BJ (cell line): ENCODE measurements at regions not wholly inside any gene's neighbourhood (a gene's known extent, or its start where the extent isn't known, plus 50 kb on each side); places are given as distances from the start of the nearest gene placed in this dataset.

Experiments
- CTCF ChIA-PET: fragments of 350-600 bp; formaldehyde crosslinking; extraction: SDS; loops from one replicate; lab custom pipeline; 2021; ENCODE audit warnings: antibody characterized with exemption, inconsistent platforms; lab: Yijun Ruan, JAX
- POLR2A ChIA-PET: fragments of 300-600 bp; sonication (Branson Sonifier 250); formaldehyde crosslinking; extraction: SDS; loops from one replicate; lab custom pipeline; 2021; ENCODE audit warnings: antibody characterized with exemption; lab: Charles Lee
- DNase-seq: peaks from one replicate; pipeline ENCODE4 v3.0.0-alpha.2; 2011; ENCODE audit warnings: low read depth
- H3K27me3 ChIP-seq: 2 replicates; pipeline ENCODE4 v1.6.0; 2011; ENCODE audit warnings: low read length; ENCODE audit not compliant: control insufficient read depth, insufficient read depth
- H3K36me3 ChIP-seq: 2 replicates; pipeline ENCODE4 v1.5.1; 2011; ENCODE audit warnings: low read length; ENCODE audit not compliant: control insufficient read depth, insufficient read depth
- H3K4me3 ChIP-seq: 2 replicates; pipeline ENCODE4 v1.5.1; 2011; ENCODE audit warnings: low read depth, mild to moderate bottlenecking, control low read depth, low read length
- TF ChIP-seq, protein P1 (sequence below): IDR thresholded peaks from 2 replicates; pipeline ENCODE4 v1.5.1; 2011; ENCODE audit warnings: low read depth, mild to moderate bottlenecking, control low read depth, inconsistent platforms, low read length, moderate library complexity; ENCODE audit not compliant: insufficient read depth

DNA sequence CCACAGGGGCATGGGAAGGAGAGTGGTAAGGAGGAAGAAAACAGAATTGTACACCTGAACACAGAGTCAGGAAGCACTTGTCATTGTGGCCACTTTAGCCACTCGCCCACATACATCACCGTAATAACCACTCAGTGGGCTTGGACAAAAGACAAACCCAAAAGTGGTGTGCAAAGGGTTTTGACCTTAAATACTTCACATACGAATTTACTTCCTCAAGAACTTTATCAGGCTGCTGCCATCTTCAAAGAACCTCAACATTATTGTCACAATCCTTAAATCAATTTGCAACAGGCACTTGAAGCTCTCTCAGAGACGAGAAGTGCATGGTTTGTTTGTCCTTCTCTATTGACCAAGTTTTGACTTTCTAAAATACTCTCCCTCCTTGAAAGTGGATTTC is 187.3 kb upstream of the EGLN3 start:
- TF ChIP-seq, protein P1, sequence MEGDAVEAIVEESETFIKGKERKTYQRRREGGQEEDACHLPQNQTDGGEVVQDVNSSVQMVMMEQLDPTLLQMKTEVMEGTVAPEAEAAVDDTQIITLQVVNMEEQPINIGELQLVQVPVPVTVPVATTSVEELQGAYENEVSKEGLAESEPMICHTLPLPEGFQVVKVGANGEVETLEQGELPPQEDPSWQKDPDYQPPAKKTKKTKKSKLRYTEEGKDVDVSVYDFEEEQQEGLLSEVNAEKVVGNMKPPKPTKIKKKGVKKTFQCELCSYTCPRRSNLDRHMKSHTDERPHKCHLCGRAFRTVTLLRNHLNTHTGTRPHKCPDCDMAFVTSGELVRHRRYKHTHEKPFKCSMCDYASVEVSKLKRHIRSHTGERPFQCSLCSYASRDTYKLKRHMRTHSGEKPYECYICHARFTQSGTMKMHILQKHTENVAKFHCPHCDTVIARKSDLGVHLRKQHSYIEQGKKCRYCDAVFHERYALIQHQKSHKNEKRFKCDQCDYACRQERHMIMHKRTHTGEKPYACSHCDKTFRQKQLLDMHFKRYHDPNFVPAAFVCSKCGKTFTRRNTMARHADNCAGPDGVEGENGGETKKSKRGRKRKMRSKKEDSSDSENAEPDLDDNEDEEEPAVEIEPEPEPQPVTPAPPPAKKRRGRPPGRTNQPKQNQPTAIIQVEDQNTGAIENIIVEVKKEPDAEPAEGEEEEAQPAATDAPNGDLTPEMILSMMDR, result no peak
- POLR2A ChIA-PET, result no interaction called here

DNA sequence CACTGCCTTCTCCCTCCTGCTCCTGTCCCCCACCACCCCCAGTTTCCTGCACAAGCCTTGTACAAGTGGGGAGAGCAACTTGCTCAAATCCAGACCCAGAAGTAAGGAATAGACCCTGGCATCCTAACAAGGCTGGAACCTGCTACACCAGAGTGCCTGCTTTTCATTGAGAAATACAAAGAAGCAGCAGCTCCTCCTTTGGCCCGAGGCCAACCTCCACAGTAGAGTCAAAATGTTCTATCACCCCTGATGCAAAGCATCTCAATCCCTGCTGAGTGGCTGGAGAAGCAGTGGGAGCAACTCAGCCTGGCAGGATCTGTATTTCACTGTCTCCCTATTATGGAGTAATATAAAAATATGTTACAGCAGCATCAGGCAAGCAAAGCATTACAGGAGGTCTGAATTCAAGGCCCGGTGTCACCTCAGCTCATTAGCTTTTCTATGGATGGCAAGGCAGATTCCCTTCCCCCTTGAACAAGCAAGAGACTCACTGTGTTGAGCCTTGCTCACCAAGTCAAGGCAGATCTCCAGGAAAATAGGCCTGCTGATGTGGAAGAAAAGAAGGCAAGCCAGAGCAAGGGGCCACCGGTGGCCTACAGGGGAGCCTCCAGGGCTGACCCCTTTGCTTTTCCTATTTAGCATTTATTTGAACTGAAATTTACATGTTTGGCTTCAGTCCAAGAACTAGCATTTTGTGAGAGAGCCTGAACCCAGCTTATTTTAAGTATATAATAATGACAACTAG is 186.3 kb upstream of the EGLN3 start:
- no peak overlapping the region for H3K4me3 ChIP-seq
- POLR2A ChIA-PET, result no interaction called here
- CTCF ChIA-PET, result interaction anchor here (1.5 to 1.9 kb wide), 2 partner anchors 24 to 27 kb away, joined by 3 read pairs; no protein-coding TSS in a partner anchor
- no peak for DNase-seq
- H3K36me3 ChIP-seq, result no peaks in the 10 kb centered on the region
- no peaks in the 10 kb centered on the region; the same call in 1 of the 2 replicates for H3K27me3 ChIP-seq
- TF ChIP-seq, protein P1, result no peak

More for the DNA sequence above, 187.3 kb upstream of the EGLN3 start:
- H3K36me3 ChIP-seq, result no peaks in the 10 kb centered on the region
- H3K4me3 ChIP-seq, result no peak overlapping the region
- no peak for DNase-seq
- H3K27me3 ChIP-seq, result no peaks in the 10 kb centered on the region; the same call in 1 of the 2 replicates
- CTCF ChIA-PET, result interaction anchor here (1.0 to 2.2 kb wide), 3 partner anchors 11 to 33 kb away, joined by 3 to 7 read pairs (median 5); no protein-coding TSS in a partner anchor

DNA sequence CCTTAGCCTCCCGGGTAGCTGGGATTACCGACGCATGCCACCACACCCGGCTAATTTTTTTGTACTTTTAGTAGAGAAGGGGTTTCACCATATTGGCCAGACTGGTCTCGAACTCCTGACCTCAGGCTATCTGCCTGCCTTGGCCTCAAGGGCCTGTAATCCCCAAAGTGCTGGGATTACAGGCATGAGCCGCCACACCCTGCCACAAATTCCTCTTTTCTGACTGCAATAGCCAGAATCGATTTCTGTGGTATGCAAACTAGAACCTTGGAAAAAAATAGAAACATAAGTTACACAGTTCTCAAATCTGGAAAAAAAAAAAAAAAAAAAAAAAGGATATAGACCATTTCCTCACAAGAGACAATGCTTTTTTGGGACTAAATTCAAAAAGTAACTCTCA is 184.6 kb upstream of the EGLN3 start:
- no peak for DNase-seq

DNA sequence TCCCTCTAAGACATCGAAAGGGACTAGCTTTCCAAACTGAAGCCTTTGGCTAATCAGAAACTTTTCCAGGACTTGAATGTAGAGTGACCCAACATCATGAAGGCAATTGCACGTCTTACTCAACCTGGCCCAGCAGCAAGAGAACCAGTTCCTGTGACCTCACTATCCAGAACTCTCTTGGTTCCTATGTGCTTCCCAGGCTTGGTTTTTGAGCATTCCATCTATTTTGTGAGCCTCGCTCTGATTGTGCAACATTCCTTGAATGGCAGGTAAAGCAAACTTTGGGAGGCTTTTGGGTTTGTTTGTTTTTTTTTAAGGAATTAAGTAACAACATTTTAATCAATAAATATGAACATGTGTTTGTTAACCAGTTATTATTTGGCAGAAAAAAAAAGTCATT is 183.6 kb upstream of the EGLN3 start:
- Histone ChIP-seq H3K27me3 (peaks cover 2% of the 10 kb centered on the region; the same call in 1 of the 2 replicates), H3K36me3 (no peaks in the 10 kb centered on the region), H3K4me3 (no peak overlapping the region)
- TF ChIP-seq, protein P1, result no peak
- ChIA-PET POLR2A (no interaction called here), CTCF (interaction anchor here (0.9 to 1.0 kb wide), 2 partner anchors 15 to 36 kb away, joined by 3 read pairs; no protein-coding TSS in a partner anchor)
- DNase-seq, result no peak

More for the DNA sequence above, 184.6 kb upstream of the EGLN3 start:
- H3K27me3 ChIP-seq, result peaks cover 2% of the 10 kb centered on the region; the same call in 1 of the 2 replicates
- CTCF ChIA-PET, result no interaction called here
- no peaks in the 10 kb centered on the region for H3K36me3 ChIP-seq
- POLR2A ChIA-PET, result no interaction called here
- TF ChIP-seq, protein P1, result no peak
- no peak overlapping the region for H3K4me3 ChIP-seq

DNA sequence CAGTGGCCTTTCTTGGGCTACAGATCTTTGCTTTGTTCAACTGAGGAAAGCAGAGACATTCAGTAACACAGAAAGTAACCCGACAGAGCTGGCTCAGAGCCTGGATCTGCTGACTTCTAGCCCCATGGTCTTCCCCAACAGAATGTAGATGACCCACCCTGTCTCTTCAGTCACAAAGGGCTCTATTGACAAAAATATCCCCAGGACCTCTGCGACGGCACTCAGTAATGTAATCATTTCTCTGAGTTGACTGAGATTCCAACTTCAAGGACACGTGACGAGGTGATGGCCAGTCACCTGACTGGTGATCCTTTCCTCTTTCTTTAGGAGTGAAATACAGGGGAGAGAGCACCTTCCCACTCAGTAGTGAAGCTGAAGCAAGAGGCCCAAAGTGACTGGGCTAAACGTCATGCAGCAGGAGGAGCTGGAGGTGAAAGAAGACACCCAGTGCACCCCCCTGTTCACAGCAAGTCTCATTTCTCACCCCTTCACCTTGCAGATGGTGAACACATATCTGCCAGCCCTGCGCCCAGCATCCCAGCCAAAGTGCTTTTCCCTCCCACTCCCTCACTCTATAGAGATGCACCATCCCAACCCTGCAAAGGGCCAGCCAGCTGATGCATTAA is 179.2 kb upstream of the EGLN3 start:
- DNase-seq, result no peak
- no peaks in the 10 kb centered on the region for H3K36me3 ChIP-seq
- TF ChIP-seq, protein P1, result no peak
- 0 out of 2 replicates have a peak, but pooled peaks cover 2% of the 10 kb centered on the region for H3K27me3 ChIP-seq
- POLR2A ChIA-PET, result no interaction called here
- CTCF ChIA-PET, result interaction anchor here (1.5 kb wide), 1 partner anchor 27 kb away, joined by 4 read pairs; no protein-coding TSS in a partner anchor
- no peak overlapping the region for H3K4me3 ChIP-seq
